Left cardiac atrium (tissue), 4 donors: ENCODE measurements at regions not wholly inside any gene's neighbourhood (a gene's known extent, or its start where the extent isn't known, plus 50 kb on each side); places are given as distances from the start of the nearest gene placed in this dataset.

Source experiments
- ATAC-seq, 2 donors: fragments of 200-7000 bp; cut with Tn5 transposase; one replicate each; pipeline ENCODE4 v1.9.1; 2020; ENCODE audit warnings: mild to moderate bottlenecking in 2 of 2, moderate library complexity in 2 of 2
- DNase-seq: peaks from one replicate; pipeline ENCODE4 v3.0.0-alpha.2; 2020
- intact Hi-C, 2 donors: fragments of 100-400 bp; cut with DNase I; formaldehyde crosslinking; loops; one replicate each; pipeline versions ENCODE4 v1.14.1 to v1.15.1; 2022 to 2023
- donor health status: DM: no; HTN: yes; CAD: no.
- donor health status: DM: no; HTN: yes; CAD: no; lungs with severe emphysema.
- donor health status: DM: yes; HTN: yes; CAD: no.
- donor health status: Dilated cardiomyopathy.

DNA sequence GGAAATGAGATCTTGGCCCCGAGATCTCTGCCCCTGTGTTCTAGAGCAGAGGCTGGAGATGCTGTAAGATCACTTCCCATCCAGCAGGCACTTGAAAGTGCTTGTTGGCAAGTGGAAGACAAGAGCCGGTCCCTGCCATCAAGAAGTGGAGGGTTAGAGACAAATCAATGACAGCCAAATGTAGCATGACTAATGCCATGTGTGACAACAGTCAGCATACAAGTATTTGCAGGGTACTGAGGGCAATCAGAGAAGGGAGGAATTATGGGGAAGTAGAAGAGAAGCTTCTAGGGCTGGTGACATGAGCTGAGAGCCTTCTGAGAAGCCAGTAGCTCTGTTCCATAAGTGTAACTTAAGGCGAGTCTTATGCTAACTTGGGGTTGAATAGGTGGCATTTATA is 58.6 kb downstream of the TMEM17 start:
- intact Hi-C loops, result no loop called here
- no peak for ATAC-seq

DNA sequence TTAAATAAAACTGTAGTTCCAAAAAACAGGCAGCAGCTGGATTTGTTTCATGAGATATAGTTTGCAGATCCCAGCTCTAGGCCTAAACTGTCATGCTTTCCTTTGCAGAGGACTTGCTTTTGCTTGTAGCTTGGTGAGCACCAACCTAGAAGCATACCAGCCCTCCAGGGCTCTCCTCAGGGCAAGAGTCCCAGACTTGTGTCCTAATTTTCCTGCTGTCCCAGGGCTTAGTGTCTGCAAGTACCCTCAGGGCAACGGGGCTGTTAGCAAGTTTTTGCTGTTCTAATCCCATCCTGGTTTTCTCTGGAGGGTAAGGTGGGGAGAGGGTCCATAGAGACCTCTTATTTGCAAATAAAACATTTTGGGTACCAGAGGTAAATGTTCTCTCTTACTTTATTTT is 59.5 kb downstream of the TMEM17 start:
- ATAC-seq, result no peak
- no peak for DNase-seq
- intact Hi-C loops, result no loop called here

More for the DNA sequence above, 58.6 kb downstream of the TMEM17 start:
- no peak for DNase-seq

DNA sequence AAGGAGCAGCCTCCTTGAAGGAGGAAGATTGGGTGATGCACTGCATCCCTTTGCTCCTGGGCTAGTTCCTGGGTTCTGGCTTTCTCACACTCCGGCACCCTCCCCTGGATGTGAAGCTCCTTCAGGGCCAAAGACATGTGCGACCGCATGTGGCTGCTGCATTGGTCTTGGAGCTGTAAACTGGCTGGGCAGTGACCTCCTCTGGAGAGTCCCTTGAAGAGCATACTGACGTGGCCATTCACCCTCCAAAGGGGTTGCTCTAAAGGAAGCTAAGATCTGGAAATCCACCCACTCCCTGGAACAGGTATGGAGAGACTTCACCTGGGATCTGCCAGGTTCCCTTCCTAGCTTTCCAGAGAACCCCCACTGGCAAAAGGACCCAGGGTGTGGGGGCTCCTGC is 62.1 kb downstream of the TMEM17 start:
- ATAC-seq (no peak), DNase-seq (no peak)

DNA sequence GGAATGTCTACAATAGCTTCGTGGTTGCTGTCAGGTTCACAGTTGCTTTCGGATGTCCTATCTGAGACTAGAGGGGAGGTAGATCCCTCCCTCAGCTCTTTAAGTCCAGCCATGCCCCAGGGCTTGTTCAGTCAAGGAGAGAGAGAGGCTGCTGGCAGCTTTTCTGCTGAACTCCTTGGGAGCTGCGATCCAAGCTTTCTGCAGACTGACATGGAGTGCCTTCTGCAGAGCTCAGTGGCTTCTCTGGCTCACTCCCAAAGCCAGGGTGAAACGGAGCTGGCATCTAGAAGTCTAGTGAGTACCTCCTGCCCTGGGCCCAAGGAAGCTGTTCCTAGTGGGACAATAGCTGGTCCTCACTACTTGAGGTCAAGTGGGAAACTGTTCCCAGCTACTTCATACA is 62.5 kb downstream of the TMEM17 start:
- intact Hi-C loops, result no loop called here
- ATAC-seq, result no peak
- DNase-seq, result no peak

More for the DNA sequence above, 62.1 kb downstream of the TMEM17 start:
- intact Hi-C loops, result no loop called here

DNA sequence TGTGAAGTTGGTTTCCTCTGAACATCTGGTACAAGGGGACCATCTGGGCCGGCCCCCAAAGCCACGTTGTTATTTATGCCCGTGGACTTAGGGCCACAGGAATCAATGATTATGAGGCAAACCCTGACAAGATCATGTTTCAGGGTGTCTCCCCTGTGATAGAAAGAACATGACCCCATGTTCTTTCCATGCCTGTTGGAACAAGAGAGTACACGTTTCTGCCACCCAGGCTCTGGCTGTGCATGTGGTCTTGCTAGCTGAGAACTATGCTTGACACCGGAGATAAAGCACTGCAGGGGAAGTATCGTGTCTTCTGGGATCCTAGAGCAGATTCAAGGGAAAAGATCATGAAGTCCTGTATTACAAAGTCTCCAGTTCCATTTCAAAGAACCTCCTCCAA is 64.2 kb downstream of the TMEM17 start:
- intact Hi-C loops, result no loop called here
- ATAC-seq, result no peak
- no peak for DNase-seq

DNA sequence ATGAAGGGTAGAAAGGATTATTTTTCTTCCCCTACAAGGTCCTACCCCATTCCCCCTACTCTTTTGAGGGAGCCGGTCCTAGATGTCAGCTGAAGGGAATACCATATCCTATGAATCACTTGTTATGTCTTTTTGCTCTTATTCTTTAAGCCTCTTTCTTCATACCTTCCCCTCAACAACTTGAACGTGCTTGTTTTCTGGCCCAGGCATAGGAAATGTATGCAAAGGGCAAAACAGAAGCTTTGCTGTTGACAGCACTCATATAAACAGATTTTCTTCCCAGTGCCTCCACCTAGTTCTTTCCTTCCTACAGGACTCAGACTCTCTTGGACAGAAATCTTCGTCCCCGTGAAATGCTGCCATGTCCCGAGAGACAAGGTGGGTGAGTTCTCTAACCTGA is 64.6 kb downstream of the TMEM17 start:
- no peak for ATAC-seq
- intact Hi-C loops, result no loop called here
- no peak for DNase-seq

DNA sequence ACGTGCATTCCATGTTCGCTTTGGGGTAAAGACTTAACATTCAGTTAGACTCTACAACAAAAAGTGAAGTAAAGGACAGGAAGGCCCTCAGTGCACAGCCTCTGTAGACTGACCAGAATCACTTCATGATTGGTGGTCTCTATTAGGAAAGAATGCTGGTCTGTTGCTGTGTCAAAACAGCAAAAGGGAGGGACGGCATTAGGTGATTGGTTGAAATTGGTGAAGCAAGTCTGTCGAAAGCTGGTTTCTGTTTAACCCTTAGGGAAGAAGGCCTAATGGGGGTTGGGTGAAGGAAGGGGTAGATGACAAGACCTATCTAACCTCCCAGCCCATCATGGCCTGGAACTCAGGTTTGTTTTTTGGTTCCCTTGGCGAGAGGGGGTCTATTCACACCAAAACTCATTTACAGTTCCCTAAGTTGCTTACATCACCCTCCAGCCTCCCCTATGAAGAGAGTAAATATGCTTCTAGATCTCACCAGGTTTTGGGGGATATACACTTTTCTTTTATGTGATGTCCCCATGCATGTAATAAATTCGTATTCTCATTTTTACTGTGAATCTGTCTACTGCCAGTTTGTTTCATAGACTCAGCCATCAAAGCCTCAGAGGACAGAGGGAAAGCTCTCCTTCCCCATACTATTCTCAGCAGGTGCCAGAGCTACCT is 65.6 kb downstream of the TMEM17 start:
- intact Hi-C loops, result no loop called here
- no peak for DNase-seq
- ATAC-seq, result no peak

DNA sequence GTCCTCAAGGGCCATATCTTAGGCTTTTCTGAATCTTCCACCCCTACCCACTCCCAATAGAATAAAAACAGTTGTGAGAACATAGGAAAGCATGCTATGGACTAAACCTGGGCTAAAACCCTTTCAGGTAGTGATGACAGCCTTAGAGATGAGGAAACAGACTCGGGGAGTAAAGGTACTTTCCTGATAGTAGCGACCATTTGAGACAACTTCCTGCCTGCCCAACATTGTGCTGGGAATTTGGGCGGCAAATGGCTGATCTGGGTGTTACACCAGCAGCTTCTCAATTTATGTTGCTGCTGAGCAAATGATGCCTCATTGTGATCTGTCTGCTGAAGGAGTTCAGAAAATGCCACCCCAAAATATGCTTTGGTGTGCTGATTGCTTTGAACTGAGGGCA is 66.6 kb downstream of the TMEM17 start:
- ATAC-seq (no peak), DNase-seq (no peak)
- intact Hi-C loops, result no loop called here

DNA sequence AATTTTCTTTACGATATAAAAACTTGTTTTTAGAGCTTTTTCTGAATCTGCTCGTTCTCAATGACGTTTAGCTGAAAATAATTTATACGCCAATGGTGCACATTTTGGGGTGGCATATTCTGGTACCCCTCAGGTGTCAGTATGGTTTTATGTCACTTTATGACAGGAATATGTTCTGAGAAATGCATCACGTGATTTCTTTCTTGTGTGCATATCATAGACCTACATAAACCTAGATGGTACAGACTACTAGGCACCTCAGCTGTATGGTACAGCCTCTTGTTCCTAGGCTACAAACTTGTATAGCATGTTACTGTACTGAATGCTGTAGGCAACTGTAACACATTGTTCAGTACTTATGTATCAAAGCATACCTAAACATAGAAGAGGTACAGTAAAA is 68.2 kb downstream of the TMEM17 start:
- intact Hi-C loops, result no loop called here

DNA sequence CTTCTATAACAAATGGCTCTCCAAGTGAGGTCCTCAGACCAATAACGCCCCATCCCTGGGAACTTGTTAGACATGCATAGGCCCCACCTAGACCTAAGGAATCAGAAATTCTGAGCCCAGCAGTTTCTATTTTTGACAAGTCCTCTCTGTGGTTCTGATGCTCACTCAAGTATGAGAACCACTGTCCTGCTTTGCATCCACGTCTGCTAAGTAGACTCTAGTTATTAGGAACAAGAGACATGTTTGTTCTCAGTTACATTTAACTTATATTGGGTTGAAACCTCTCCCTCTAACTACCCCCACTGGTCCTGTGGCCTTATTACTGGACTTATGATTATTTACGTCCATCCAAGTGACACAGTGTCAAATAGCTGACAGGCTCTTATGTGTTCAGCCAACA is 70.3 kb downstream of the TMEM17 start:
- DNase-seq, result no peak
- no peak for ATAC-seq
- intact Hi-C loops, result no loop called here

More for the DNA sequence above, 68.2 kb downstream of the TMEM17 start:
- DNase-seq, result no peak
- no peak for ATAC-seq

DNA sequence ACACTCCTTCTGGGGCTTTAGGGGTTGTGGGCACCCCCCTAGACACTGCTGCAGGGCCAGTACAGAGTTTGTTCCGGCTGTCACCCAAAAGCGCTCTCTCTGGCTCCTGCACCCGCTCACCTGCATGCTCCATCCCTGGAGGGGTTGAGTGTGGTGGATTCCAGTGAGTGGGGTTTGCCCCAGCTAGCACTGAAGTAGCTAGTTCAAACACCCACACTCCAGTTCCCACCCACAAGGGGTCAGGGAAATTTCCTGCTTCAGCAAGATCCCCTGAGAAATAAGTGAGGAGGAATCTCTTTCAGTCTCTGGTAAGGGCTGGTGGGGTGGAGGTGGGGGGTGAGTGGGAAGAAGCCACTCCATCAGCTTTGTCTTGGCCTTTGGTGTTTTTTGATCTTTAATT is 73.6 kb downstream of the TMEM17 start:
- ATAC-seq (no peak), DNase-seq (no peak)
- intact Hi-C loops, result no loop called here

DNA sequence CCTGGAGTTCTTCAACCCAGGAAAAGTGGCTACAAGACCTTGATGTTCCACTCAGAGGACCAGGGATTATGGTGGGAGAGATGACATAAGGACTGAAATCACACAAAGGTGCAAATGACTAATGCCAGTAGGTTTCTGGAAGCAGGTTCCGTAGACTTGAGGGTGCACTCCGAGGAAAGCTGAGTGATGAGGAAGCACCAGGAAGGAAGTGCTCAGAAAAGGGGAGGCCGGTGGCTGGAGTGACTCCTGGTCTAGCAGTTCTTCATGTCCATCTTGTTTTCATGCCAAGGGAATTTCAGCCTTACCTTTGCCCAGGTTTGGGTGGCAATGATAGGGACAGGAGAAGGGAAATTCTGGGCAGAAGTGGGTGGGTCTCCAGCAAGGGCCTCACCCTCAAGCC is 74.5 kb downstream of the TMEM17 start:
- intact Hi-C loops, result no loop called here
- DNase-seq (no peak), ATAC-seq (no peak)

DNA sequence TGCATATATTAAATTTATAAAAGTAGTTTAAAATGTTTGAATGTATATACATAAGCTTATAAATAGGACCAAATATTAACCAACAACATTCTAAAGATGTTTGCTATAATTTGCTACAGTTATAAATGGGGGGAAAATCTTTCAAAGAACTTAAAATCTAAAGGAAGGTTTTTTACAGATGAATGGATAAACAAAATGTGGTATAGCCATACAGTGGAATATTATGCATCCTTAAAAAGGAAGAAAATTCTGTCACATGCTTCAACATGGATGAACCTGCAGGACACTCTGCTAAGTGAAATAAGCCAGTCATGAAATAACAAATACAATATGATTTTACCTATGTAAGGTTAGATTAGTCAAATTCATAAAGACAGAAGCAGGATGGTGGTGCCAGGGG is 75.8 kb downstream of the TMEM17 start:
- DNase-seq (no peak), ATAC-seq (no peak)
- intact Hi-C loops, result no loop called here

DNA sequence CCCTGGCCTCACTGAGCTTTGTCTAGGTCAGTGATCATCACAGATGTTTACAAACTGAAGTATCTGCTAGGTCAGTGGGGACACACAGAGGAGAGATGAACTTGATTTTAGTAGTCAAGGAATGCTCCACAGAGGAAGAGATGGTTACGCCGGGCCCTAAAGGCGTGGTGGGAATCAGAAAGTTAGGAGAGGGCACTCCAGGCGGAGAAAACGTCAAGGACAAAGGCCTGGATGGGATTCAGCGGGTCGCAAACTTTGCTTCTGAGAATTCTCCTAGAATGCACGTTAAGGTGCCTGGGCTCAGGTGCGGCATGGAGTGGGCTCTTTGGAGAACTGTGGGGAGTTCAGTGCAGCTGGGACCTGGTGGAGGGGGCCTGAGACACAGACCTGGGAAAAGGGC is 78.8 kb downstream of the TMEM17 start:
- ATAC-seq (no peak), DNase-seq (no peak)
- intact Hi-C loops, result no loop called here

DNA sequence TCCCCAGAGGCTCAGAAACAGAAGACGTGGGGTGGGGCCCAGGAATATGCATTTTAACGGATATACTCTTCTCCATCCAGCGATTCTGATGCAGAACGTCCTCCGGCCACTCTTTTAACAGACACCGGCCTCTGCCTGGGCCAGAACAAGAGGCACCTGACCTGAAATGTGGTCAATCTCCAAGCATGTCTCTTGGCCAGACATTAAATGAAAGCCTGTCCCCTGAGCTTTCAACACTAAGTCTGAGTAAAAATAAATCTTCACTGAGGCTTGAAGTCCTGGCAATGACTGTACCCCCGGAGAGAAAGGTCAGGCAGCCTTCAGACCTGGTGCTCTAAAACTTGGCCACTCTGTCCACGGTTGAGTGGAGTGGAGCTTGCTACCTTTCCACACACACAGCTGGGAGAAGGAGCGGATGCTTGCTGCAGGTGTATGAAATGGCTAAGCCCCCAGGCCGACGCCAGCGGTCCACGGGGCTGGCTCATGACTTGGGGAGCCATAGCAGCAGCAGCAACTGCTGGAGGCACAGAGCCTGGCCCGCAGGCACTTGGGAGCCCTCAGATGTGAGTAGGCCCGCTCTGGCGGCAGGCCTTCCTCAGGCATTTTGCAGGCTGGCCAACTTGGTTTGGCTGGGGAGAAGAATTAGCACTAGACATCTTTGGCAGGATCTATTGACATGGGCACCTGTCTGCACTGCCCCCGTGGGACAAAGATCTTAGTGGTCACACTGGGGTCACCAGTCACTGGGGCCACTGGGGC is 79.7 kb downstream of the TMEM17 start:
- no peak for DNase-seq
- intact Hi-C loops, result no loop called here
- ATAC-seq, result no peak

DNA sequence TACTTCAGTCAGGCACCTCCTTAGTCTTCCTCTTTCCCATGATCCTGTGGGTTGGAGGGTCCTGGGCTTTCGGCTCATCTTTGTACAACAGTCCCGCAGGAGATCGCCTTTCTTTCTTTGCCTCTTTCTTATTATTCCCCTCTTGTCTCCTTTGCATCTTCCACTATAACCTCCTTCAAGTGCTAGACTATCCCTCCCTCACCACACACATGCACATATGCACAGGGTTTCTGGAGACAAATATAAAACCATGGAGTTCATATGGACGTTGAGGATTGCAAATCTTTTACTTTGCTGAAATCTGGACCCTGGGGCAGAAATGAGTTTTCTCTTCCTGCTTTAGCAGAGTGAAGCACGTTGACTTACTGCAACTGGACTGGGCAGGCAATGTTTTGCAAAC is 80.3 kb downstream of the TMEM17 start:
- ATAC-seq (no peak), DNase-seq (no peak)
- intact Hi-C loops, result no loop called here

DNA sequence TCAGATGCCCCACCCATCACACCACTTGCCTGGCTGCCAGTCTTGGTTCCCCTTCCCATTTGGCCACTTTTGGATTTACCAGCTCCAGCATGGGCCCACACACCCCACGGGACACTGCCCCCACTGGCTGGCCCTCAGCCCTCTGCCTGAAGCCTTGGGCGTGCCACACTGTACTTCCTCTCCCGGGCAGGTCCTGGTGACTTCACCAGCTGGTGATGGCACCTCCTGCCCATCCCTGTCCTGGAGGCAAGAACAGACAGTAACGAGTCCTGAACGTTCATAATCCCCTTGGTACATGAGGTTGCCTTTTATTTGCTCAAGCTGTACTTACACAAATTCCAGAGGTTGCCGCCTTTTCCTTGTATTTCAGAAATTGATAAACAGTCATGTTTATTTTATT is 81.1 kb downstream of the TMEM17 start:
- DNase-seq (no peak), ATAC-seq (no peak)
- intact Hi-C loops, result no loop called here

DNA sequence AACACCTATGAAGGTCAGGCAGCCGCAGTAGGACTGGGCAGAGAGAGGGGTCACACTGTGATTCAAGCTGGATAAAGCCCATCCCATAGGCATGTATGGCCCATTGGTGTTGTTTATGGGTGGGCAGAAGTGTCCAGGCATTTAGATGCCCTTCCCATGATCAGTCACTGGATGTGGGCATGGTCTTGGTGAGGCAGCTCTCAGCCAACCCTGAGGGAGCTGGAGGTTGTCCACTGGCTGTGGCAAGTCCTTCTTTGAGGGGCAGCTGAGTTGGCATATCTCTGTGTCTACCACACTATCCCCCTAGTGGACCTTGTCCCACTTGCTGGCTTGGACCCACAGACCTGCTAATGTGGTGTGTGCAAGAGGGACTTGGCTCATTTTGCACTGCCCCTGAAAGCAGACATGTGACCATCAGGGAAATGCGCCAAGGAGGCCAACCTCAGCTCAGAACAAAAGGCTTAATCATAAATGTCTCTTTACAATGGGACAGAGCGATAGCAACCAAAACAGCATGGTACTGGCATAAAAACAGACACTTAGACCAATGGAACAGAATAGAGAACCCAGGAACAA is 82.0 kb downstream of the TMEM17 start:
- intact Hi-C loops, result no loop called here
- no peak for ATAC-seq
- DNase-seq, result no peak

DNA sequence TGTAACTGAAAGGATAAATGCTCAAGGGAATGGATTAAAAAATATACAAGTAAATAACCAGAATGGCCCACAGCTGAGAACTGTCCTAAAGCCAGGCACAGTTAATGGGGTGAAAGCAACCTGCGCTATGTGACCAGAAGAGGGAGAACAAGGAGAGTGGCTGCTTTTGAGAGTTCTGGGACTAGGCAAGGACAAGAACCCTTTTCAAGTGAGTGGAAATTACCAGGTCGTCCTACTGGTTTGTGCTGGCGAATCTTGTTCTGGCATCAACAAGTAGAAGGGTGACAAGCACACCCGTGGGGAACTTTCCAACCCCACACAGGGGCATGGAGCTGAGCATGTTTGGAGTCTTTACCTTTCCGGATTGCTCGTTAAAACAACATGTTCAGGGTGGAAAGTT is 82.8 kb downstream of the TMEM17 start:
- intact Hi-C loops, result no loop called here
- DNase-seq (no peak), ATAC-seq (no peak)

DNA sequence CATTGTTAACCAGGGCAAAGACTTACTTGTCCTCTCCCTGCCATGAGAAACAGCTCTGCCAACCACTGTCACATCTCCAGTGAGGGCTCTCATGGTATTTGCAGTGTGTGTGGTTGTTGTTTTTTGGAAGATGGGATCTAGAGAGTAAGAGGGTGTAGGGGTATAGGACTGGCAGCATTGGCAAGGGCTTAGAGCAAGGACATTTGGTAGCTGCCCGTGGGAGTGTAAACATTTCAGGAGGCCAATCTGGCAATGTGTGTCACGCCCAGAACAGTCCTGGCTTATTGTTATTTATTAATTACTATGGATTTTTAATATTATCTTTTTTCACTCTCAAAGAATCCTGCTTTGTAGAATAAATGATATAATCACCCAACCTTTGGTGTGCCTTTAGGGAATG is 90.5 kb downstream of the TMEM17 start:
- intact Hi-C loops, result loop anchor here in 1 of 2 donors (10.0 kb wide), 1 partner anchor 221 kb away; the partner anchor contains the start of gene B3GNT2
- ATAC-seq, result no peak

DNA sequence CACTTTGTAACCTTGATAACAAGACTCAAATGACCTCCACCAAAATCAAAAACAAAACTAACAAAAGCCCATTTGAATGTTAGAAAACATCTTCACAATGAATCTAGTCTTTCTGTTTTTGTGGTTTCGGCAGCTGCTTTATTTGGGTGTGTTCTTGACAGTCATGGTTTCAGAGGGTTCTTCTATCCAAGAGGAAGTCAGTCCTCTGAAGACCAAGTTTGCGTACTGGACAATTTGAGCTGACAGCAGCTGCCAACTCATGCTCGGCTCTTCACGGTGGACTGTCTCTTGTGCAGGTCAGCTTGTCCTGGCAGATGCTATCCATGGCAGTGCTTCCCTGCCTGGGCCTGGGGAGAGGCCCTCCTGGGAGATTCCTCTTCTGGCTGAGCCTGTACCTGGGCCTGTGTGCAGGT is 91.0 kb downstream of the TMEM17 start:
- no peak for ATAC-seq
- no peak for DNase-seq
- intact Hi-C loops, result loop anchor here in 1 of 2 donors (10.0 kb wide), 1 partner anchor 220 kb away; the partner anchor contains the start of gene B3GNT2

More for the DNA sequence above, 90.5 kb downstream of the TMEM17 start:
- DNase-seq, result no peak
